AG04450 (cell line): ENCODE measurements at regions not wholly inside any gene's neighbourhood (a gene's known extent, or its start where the extent isn't known, plus 50 kb on each side); places are given as distances from the start of the nearest gene placed in this dataset.

ENCODE experiments used
- CTCF ChIA-PET: fragments of 300-600, 350-600 bp; formaldehyde crosslinking; extraction: SDS; loops from one replicate; lab custom pipeline; 2022; ENCODE audit warnings: antibody characterized with exemption, inconsistent platforms; lab: Charles Lee
- POLR2A ChIA-PET: fragments of 350-600 bp; formaldehyde crosslinking; extraction: SDS; loops from one replicate; lab custom pipeline; 2021; ENCODE audit warnings: antibody characterized with exemption, inconsistent platforms; lab: Yijun Ruan, JAX
- DNase-seq: peaks from one replicate; pipeline ENCODE4 v3.0.0-alpha.2; 2011; ENCODE audit warnings: low read depth, low spot score
- H3K27ac ChIP-seq: one replicate; pipeline ENCODE4 v1.5.1; 2012; ENCODE audit warnings: low read depth, low read length, control low read depth
- H3K27me3 ChIP-seq: one replicate; pipeline ENCODE4 v1.6.0; 2012; ENCODE audit warnings: low read length; ENCODE audit not compliant: control insufficient read depth, insufficient read depth
- H3K4me3 ChIP-seq: 2 replicates; pipeline ENCODE4 v1.5.1; 2011; ENCODE audit warnings: mild to moderate bottlenecking, low read depth, low read length, control low read depth
- H3K9me3 ChIP-seq: 2 replicates; pipeline ENCODE4 v1.5.1; 2012; ENCODE audit warnings: low read length; ENCODE audit not compliant: control insufficient read depth, insufficient read depth
- CTCF ChIP-seq: IDR thresholded peaks from 2 replicates; pipeline ENCODE4 v1.5.1; 2011; ENCODE audit warnings: low read depth, low read length, control low read depth, inconsistent platforms

DNA sequence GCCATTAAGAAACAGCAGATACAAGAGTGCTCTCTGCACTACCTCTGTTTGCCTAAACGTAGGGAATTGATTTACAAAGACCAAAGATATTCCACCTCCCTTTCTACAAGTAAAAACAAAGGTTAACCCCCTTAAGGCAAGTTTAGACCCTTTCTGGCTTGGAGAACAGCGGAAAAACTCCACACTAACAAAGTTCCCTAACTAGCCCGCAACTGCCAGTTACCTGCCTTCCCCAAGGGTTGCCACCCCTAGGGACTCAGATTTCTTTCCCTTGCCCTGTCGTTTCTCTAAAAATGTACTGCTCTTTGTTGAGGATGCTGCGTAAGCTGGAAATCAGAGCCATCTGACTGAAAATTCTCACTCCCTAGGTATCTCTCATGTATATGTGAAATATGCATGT is 627.5 kb upstream of the SOX11 start:
- no peak for TF ChIP-seq CTCF
- Histone ChIP-seq H3K27ac (no peak overlapping the region), H3K9me3 (peaks cover 4% of the 10 kb centered on the region), H3K27me3 (no peaks in the 10 kb centered on the region), H3K4me3 (no peak overlapping the region)
- ChIA-PET CTCF (no interaction called here), POLR2A (no interaction called here)
- DNase-seq = no peak

- DNase-seq = no peak
- ChIA-PET CTCF (no interaction called here), POLR2A (no interaction called here)
- H3K27me3 ChIP-seq = no peaks in the 10 kb centered on the region
- H3K4me3 ChIP-seq = no peak overlapping the region
- H3K9me3 ChIP-seq = peaks cover 12% of the 10 kb centered on the region
- no peak overlapping the region for H3K27ac ChIP-seq
- TF ChIP-seq CTCF = no peak
Measured at GRCh38 chr2:5067816-5068215, 624.4 kb upstream of the SOX11 start.

GRCh38 chr2:5070257-5070656 is 621.9 kb upstream of the SOX11 start:
- Histone ChIP-seq H3K27me3 (no peaks in the 10 kb centered on the region), H3K27ac (no peak overlapping the region), H3K4me3 (no peak overlapping the region), H3K9me3 (peaks cover 12% of the 10 kb centered on the region)
- CTCF ChIA-PET = no interaction called here
- POLR2A ChIA-PET = no interaction called here
- no peak for DNase-seq
- no peak for TF ChIP-seq CTCF

DNA sequence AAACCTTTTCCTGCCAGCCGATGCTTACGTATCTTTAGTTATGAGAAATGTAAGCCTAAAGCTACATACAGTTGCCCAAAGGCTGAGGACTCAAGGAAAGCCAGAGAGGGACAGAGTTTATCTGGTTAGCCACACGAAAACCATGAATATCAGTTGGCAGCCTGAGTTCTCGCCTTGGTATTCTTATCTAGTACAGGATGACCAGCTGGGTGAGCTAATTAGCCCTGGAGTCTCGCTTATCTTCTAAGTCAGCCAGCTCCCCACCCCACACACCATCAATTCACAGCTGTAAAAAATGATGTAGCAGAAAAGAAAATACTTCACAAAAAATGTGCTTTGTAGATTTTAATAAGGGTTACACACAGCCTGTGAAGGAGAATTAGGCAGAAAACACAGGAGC is 617.5 kb upstream of the SOX11 start:
- Histone ChIP-seq H3K27me3 (no peaks in the 10 kb centered on the region), H3K9me3 (peaks cover 8% of the 10 kb centered on the region), H3K4me3 (no peak overlapping the region), H3K27ac (no peak overlapping the region)
- DNase-seq = no peak
- no peak for TF ChIP-seq CTCF
- ChIA-PET CTCF (no interaction called here), POLR2A (no interaction called here)

GRCh38 chr2:5076599-5076998 is 615.6 kb upstream of the SOX11 start:
- H3K27me3 ChIP-seq = no peaks in the 10 kb centered on the region

More at GRCh38 chr2:5076599-5076998, 615.6 kb upstream of the SOX11 start:
- no peak for DNase-seq
- Histone ChIP-seq H3K9me3 (peaks cover 5% of the 10 kb centered on the region), H3K27ac (no peak overlapping the region), H3K4me3 (no peak overlapping the region)
- no peak for TF ChIP-seq CTCF
- ChIA-PET POLR2A (no interaction called here), CTCF (no interaction called here)
